KMS-11 (cell line): ENCODE measurements at regions not wholly inside any gene's neighbourhood (a gene's known extent, or its start where the extent isn't known, plus 50 kb on each side); places are given as distances from the start of the nearest gene placed in this dataset.

Experiments
- H2AFZ ChIP-seq: fragments of 200-600 bp; sonication (generic); 2 replicates; pipeline ENCODE4 v1.6.1; 2016; ENCODE audit warnings: antibody characterized with exemption, mixed run types, low read depth
- H3K27ac ChIP-seq: fragments of 200-600 bp; sonication (generic); 2 replicates; pipeline ENCODE4 v1.6.1; 2016; ENCODE audit warnings: mild to moderate bottlenecking, mixed run types
- H3K27me3 ChIP-seq: fragments of 200-600 bp; sonication (generic); 2 replicates; pipeline ENCODE4 v1.6.1; 2017; ENCODE audit warnings: mild to moderate bottlenecking, low read depth, mixed run types, moderate library complexity; ENCODE audit not compliant: insufficient read depth
- H3K36me3 ChIP-seq: fragments of 200-600 bp; sonication (generic); 2 replicates; pipeline ENCODE4 v1.6.1; 2017; ENCODE audit warnings: mild to moderate bottlenecking, mixed run types; ENCODE audit not compliant: insufficient read depth
- H3K4me1 ChIP-seq: fragments of 200-600 bp; sonication (generic); 2 replicates; pipeline ENCODE4 v1.6.1; 2016; ENCODE audit warnings: mild to moderate bottlenecking, low read depth, mixed run types; ENCODE audit not compliant: poor library complexity, severe bottlenecking
- H3K4me2 ChIP-seq: fragments of 200-600 bp; sonication (generic); 2 replicates; pipeline ENCODE4 v1.7.0; 2016; ENCODE audit warnings: mild to moderate bottlenecking, mixed run types
- H3K4me3 ChIP-seq: fragments of 200-600 bp; sonication (generic); IDR thresholded peaks from 2 replicates; pipeline ENCODE4 v1.6.1; 2017; ENCODE audit warnings: low read depth, low read length, mixed read lengths; ENCODE audit not compliant: insufficient read depth
- H3K79me2 ChIP-seq: fragments of 200-600 bp; sonication (generic); 2 replicates; pipeline ENCODE4 v1.6.1; 2016; ENCODE audit warnings: low read depth, mixed run types; ENCODE audit not compliant: insufficient read depth
- H3K9ac ChIP-seq: fragments of 200-600 bp; sonication (generic); 2 replicates; pipeline ENCODE4 v1.6.1; 2016; ENCODE audit warnings: mild to moderate bottlenecking, mixed run types
- H4K20me1 ChIP-seq: fragments of 200-600 bp; sonication (generic); 2 replicates; pipeline ENCODE4 v1.6.1; 2016; ENCODE audit warnings: mild to moderate bottlenecking, mixed run types; ENCODE audit not compliant: insufficient read depth
- CTCF ChIP-seq: fragments of 200-600 bp; sonication (generic); conservative IDR thresholded peaks from 2 replicates; pipeline ENCODE4 v1.6.1; 2017; ENCODE audit warnings: low read depth, mild to moderate bottlenecking, antibody characterized with exemption, low read length, moderate library complexity, mixed read lengths

DNA sequence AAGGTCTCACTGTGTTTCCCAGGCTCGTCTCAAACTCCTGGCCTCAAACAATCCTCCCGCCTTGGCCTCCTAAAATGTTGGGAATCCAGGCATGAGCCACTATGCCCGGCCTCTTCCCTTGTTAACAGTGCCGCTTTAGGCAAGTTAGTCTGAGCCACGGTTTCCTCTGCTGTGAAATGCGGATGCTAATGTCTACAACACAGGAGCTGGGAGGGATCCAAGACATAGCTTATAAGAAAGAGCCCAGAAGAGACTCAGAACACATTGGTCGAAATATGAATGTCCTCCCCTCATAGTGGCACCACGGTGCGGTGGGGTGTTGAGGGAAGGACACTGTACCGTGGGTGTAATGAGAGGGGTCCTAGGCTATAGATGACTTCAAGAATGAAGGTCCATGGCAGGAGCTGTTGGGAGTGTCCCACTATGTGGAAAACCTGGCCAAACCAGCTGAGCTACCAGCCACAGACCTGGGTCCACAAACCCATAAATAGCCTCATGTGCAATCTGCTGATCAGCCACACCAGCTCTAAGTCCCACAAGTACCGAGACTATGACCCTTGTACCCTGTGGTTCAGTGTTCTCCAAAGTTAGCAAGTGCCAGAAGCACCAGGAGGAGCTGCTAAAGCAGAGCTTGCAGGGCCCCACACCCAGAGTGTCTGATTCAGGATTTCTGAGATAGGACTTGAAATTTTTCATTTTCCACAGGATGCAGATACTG, 57.8 kb upstream of the ZFAND3 start:
- Histone ChIP-seq H3K4me1 (peaks cover 34% of the 10 kb centered on the region), H4K20me1 (no peaks in the 10 kb centered on the region), H3K36me3 (no peaks in the 10 kb centered on the region), H3K27ac (peak overlapping the region; percentile 22; the same call in 1 of the 2 replicates), H2AFZ (peak overlapping the region; percentile 4; the same call in 1 of the 2 replicates), H3K4me3 (no peak overlapping the region), H3K4me2 (peak overlapping the region; percentile 50; the same call in 1 of the 2 replicates), H3K9ac (no peak overlapping the region), H3K79me2 (no peaks in the 10 kb centered on the region), H3K27me3 (no peaks in the 10 kb centered on the region)
- TF ChIP-seq CTCF = no peak

DNA sequence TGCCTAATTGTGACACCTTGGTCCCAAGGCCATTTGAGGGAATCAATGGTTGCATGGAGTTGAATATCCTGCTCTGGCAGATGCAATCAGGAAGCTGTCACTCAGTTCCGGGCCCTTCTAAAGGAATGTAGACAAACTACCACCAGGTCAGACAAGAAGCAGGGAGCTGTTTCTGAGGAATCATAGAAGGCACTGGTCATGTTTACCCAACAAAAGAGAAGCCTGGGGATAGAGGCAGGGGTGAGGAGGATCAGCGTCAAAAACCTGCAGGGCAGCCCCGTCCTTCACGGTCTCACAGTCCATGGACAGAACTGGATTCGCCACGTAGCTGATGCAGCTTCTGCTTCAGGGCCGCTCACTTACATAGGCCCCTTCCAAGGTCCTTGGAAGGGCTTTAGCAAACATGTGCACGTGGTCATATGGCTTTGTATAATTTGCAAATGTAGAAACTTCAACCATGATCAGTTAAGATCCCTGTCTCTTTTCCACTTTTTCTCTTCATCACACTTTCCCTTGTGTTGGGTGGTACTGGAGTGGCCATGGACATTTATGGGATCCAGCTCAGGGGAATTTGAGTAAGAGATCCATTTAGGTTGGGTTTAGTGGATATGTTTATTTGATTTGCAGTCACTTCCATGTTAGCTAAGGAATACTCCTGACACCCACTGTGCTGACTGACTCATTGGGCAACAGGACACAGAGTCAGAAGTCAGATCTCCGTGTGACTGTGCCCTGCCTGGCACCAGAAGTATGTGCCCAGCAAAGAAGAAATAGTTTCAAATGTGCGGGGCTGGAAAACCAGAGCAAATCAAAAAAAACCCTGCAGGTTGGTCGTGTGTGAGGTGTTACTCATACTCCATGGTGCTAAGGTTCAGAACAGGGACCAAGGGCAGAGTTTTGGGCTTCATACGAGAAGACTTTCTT, 60.0 kb upstream of the ZFAND3 start:
- H3K4me1 ChIP-seq = peaks cover 34% of the 10 kb centered on the region
- H3K4me3 ChIP-seq = no peak overlapping the region
- H3K4me2 ChIP-seq = no peak overlapping the region
- no peak overlapping the region for H3K27ac ChIP-seq
- TF ChIP-seq CTCF = no peak
- H4K20me1 ChIP-seq = no peaks in the 10 kb centered on the region
- H3K79me2 ChIP-seq = no peaks in the 10 kb centered on the region
- H3K9ac ChIP-seq = no peak overlapping the region
- no peaks in the 10 kb centered on the region for H3K27me3 ChIP-seq
- no peak overlapping the region for H2AFZ ChIP-seq
- no peaks in the 10 kb centered on the region for H3K36me3 ChIP-seq

GRCh38 chr6:37758647-37759046, 60.9 kb upstream of the ZFAND3 start:
- TF ChIP-seq CTCF = no peak
- no peak overlapping the region for H3K4me2 ChIP-seq
- H3K4me1 ChIP-seq = peaks cover 34% of the 10 kb centered on the region
- no peak overlapping the region for H2AFZ ChIP-seq
- H3K36me3 ChIP-seq = no peaks in the 10 kb centered on the region
- no peak overlapping the region for H3K4me3 ChIP-seq
- H3K9ac ChIP-seq = no peak overlapping the region
- H4K20me1 ChIP-seq = no peaks in the 10 kb centered on the region
- no peaks in the 10 kb centered on the region for H3K27me3 ChIP-seq
- H3K79me2 ChIP-seq = no peaks in the 10 kb centered on the region
- H3K27ac ChIP-seq = no peak overlapping the region

- Histone ChIP-seq H3K4me3 (no peak overlapping the region), H3K79me2 (no peaks in the 10 kb centered on the region), H3K27me3 (no peaks in the 10 kb centered on the region), H3K4me2 (no peak overlapping the region), H3K27ac (no peak overlapping the region), H3K4me1 (peaks cover 34% of the 10 kb centered on the region), H4K20me1 (no peaks in the 10 kb centered on the region), H2AFZ (no peak overlapping the region), H3K36me3 (no peaks in the 10 kb centered on the region), H3K9ac (no peak overlapping the region)
- TF ChIP-seq CTCF = no peak
Observed at GRCh38 chr6:37758234-37758633, 60.6 kb upstream of the MDGA1 start.
